OCI-LY7 (cell line): ENCODE measurements at regions not wholly inside any gene's neighbourhood (a gene's known extent, or its start where the extent isn't known, plus 50 kb on each side); places are given as distances from the start of the nearest gene placed in this dataset.

Source experiments
- EZH2phosphoT487 ChIP-seq: fragments of 200-600 bp; sonication (generic); IDR thresholded peaks from 2 replicates; pipeline ENCODE4 v1.6.1; 2018; ENCODE audit warnings: low read depth, borderline replicate concordance, mild to moderate bottlenecking, mixed run types, antibody characterized with exemption, low read length, moderate library complexity, mixed read lengths
- TF ChIP-seq, protein P1 (sequence below): fragments of 200-600 bp; sonication (generic); conservative IDR thresholded peaks from 2 replicates; pipeline ENCODE4 v1.5.1; 2014; ENCODE audit warnings: mild to moderate bottlenecking, antibody characterized with exemption, low read length, moderate library complexity, mixed read lengths

DNA sequence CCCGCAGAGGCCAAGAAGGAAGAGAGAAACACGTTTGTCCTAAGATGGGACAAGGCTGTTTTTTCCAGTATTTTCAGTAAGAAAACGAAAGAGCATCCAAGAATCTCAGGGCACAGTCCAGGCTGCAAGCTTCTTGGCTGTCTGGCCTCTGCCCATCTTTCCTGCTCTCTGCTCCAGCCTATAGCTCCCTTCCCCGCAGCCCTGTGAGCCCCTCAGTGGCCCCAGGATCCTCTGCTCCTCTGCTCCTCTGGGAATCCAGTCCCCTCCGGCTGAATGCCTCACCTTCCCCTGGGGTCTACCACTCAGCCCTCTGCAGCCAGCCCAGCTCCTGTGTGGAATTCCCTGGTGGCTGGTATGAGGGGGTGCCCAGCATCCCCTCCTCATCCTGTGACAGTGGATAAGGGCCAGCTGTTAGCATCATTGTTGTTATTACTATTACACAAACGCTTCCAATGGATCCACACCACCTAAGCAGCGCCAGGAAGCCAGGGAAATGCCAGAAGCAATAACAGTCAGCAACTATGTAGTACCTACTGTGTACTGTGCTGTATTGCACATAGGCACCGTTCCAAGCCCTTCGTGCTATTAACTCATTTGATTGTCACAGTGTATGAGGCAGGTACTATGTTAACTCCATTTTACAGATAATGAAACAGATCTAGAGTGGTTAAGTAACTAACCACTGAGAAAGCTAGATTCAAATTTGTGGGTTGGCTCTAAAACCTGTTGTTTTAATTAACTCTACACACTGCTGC, 60.3 kb upstream of the PTPN1 start:
- TF ChIP-seq, protein P1, sequence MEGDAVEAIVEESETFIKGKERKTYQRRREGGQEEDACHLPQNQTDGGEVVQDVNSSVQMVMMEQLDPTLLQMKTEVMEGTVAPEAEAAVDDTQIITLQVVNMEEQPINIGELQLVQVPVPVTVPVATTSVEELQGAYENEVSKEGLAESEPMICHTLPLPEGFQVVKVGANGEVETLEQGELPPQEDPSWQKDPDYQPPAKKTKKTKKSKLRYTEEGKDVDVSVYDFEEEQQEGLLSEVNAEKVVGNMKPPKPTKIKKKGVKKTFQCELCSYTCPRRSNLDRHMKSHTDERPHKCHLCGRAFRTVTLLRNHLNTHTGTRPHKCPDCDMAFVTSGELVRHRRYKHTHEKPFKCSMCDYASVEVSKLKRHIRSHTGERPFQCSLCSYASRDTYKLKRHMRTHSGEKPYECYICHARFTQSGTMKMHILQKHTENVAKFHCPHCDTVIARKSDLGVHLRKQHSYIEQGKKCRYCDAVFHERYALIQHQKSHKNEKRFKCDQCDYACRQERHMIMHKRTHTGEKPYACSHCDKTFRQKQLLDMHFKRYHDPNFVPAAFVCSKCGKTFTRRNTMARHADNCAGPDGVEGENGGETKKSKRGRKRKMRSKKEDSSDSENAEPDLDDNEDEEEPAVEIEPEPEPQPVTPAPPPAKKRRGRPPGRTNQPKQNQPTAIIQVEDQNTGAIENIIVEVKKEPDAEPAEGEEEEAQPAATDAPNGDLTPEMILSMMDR, result no peak
- TF ChIP-seq EZH2phosphoT487, result no peak
